Caco-2 (cell line): ENCODE measurements at regions not wholly inside any gene's neighbourhood (a gene's known extent, or its start where the extent isn't known, plus 50 kb on each side); places are given as distances from the start of the nearest gene placed in this dataset.

Experiments used
- BruUV-seq: library from RNA; stranded (reverse); fragments of 400-500 nt; replicated peaks from 2 replicates; lab custom pipeline; 2021; lab: Mats Ljungman, UMichigan
- CTCF ChIA-PET: fragments of 300-600 bp; sonication (Branson Sonifier 250); formaldehyde crosslinking; loops from one replicate; lab custom pipeline; 2022; ENCODE audit warnings: antibody characterized with exemption; lab: Charles Lee
- POLR2A ChIA-PET: fragments of 300-600 bp; sonication (Branson Sonifier 250); formaldehyde crosslinking; loops from one replicate; lab custom pipeline; 2022; ENCODE audit warnings: antibody characterized with exemption; lab: Charles Lee
- DNase-seq, 2 experiments: peaks; one replicate each; pipeline versions ENCODE4 v3.0.0 to v3.0.0-alpha.2; 2020 to 2022
- H3K27me3 ChIP-seq: replicated peaks from 2 replicates; pipeline ENCODE4 v1.6.0; 2011; ENCODE audit warnings: low read length; ENCODE audit not compliant: control insufficient read depth, insufficient read depth
- H3K36me3 ChIP-seq: 2 replicates; pipeline ENCODE4 v1.5.1; 2011; ENCODE audit warnings: low read length; ENCODE audit not compliant: control insufficient read depth, insufficient read depth
- H3K4me1 ChIP-seq: fragments of 250-450 bp; sonication (Bioruptor Pico); 2 replicates; pipeline ENCODE4 v1.5.1; 2020; ENCODE audit warnings: mild to moderate bottlenecking
- H3K4me3 ChIP-seq: 2 replicates; pipeline ENCODE4 v1.5.1; 2011; ENCODE audit warnings: low read depth, mild to moderate bottlenecking, control low read depth, low read length
- H3K9me3 ChIP-seq: fragments of 250-450 bp; sonication (Bioruptor Pico); 2 replicates; pipeline ENCODE4 v1.5.1; 2020; ENCODE audit warnings: mild to moderate bottlenecking, moderate library complexity
- H3K27ac Mint-ChIP-seq: one replicate; pipeline ENCODE4 v1.8.0; 2022; ENCODE audit warnings: mixed read lengths; ENCODE audit not compliant: unreplicated experiment
- H3K27me3 Mint-ChIP-seq: one replicate; pipeline ENCODE4 v1.8.0; 2022; ENCODE audit warnings: mixed read lengths; ENCODE audit not compliant: insufficient read depth, unreplicated experiment
- H3K36me3 Mint-ChIP-seq: one replicate; pipeline ENCODE4 v1.8.0; 2022; ENCODE audit warnings: mild to moderate bottlenecking, mixed read lengths; ENCODE audit not compliant: insufficient read depth, unreplicated experiment
- H3K4me1 Mint-ChIP-seq: one replicate; pipeline ENCODE4 v1.8.0; 2022; ENCODE audit warnings: low read depth, mixed read lengths; ENCODE audit not compliant: unreplicated experiment
- H3K4me3 Mint-ChIP-seq: one replicate; pipeline ENCODE4 v1.8.0; 2022; ENCODE audit warnings: mild to moderate bottlenecking, moderate library complexity, mixed read lengths; ENCODE audit not compliant: unreplicated experiment
- H3K9me3 Mint-ChIP-seq: one replicate; pipeline ENCODE4 v1.8.0; 2022; ENCODE audit warnings: mixed read lengths; ENCODE audit not compliant: unreplicated experiment
- CTCF ChIP-seq, 2 experiments: fragments of 200-600 bp in 1 of 2; IDR thresholded peaks; 1 replicate in 1 of 2; 2 replicates in 1 of 2; pipeline versions ENCODE4 v1.5.1 to v1.8.0; 2011 to 2022; ENCODE audit warnings: antibody characterized with exemption in 1 of 2, control low read depth in 1 of 2, inconsistent platforms in 1 of 2, low read depth in 1 of 2, low read length in 1 of 2, mild to moderate bottlenecking in 1 of 2, moderate library complexity in 1 of 2; ENCODE audit not compliant: insufficient read depth in 1 of 2, severe bottlenecking in 1 of 2, unreplicated experiment in 1 of 2
- intact Hi-C: fragments of 100-400 bp; cut with micrococcal nuclease; formaldehyde crosslinking; loops from one replicate; pipeline ENCODE4 v1.10.0; 2022; ENCODE audit not compliant: unreplicated experiment

GRCh38 chr5:3380689-3381088 lies 214.9 kb upstream of the IRX1 start:
- no peaks in the 10 kb centered on the region for H3K4me1 ChIP-seq
- no peak for TF ChIP-seq CTCF (IDR thresholded peaks at IDR 0.05; ENCODE audit: insufficient read depth in 1 of 2, low read depth in 1 of 2, low read length in 1 of 2, severe bottlenecking in 1 of 2, unreplicated experiment in 1 of 2)
- no peak overlapping the region for H3K4me3 ChIP-seq
- POLR2A ChIA-PET, result no interaction called here
- no peak for DNase-seq
- CTCF ChIA-PET, result no interaction called here
- Mint-ChIP-seq H3K27me3 (no peaks in the 10 kb centered on the region), H3K4me1 (no peaks in the 10 kb centered on the region), H3K27ac (no peak overlapping the region), H3K36me3 (no peaks in the 10 kb centered on the region), H3K4me3 (no peak overlapping the region), H3K9me3 (peaks cover 11% of the 10 kb centered on the region)
- no peaks in the 10 kb centered on the region for H3K27me3 ChIP-seq
- H3K9me3 ChIP-seq, result no peaks in the 10 kb centered on the region
- no peaks in the 10 kb centered on the region for H3K36me3 ChIP-seq
- BruUV-seq, result no TSS peak
- intact Hi-C loops, result no loop called here

- H3K27me3 ChIP-seq, result no peaks in the 10 kb centered on the region
These were observed 217.8 kb upstream of the IRX1 start for GRCh38 chr5:3377831-3378230.

GRCh38 chr5:3377176-3377575 lies 218.5 kb upstream of the IRX1 start:
- ChIA-PET CTCF (no interaction called here), POLR2A (no interaction called here)
- no peaks in the 10 kb centered on the region for H3K4me1 ChIP-seq
- Mint-ChIP-seq H3K27ac (no peak overlapping the region), H3K36me3 (no peaks in the 10 kb centered on the region), H3K4me3 (no peak overlapping the region), H3K9me3 (peaks cover 7% of the 10 kb centered on the region), H3K27me3 (no peaks in the 10 kb centered on the region), H3K4me1 (no peaks in the 10 kb centered on the region)
- no peaks in the 10 kb centered on the region for H3K36me3 ChIP-seq
- peaks cover 8% of the 10 kb centered on the region for H3K9me3 ChIP-seq
- H3K4me3 ChIP-seq, result no peak overlapping the region
- intact Hi-C loops, result no loop called here
- no peak for TF ChIP-seq CTCF (IDR thresholded peaks at IDR 0.05; ENCODE audit: insufficient read depth in 1 of 2, low read depth in 1 of 2, low read length in 1 of 2, severe bottlenecking in 1 of 2, unreplicated experiment in 1 of 2)
- no peak for DNase-seq
- no TSS peak for BruUV-seq
- H3K27me3 ChIP-seq, result no peaks in the 10 kb centered on the region

More at GRCh38 chr5:3377831-3378230, 217.8 kb upstream of the IRX1 start:
- ChIA-PET CTCF (no interaction called here), POLR2A (no interaction called here)
- no peak for DNase-seq
- H3K4me1 ChIP-seq, result no peaks in the 10 kb centered on the region
- Mint-ChIP-seq H3K4me1 (no peaks in the 10 kb centered on the region), H3K27ac (no peak overlapping the region), H3K4me3 (no peak overlapping the region), H3K36me3 (no peaks in the 10 kb centered on the region), H3K27me3 (no peaks in the 10 kb centered on the region), H3K9me3 (peaks cover 7% of the 10 kb centered on the region)
- H3K36me3 ChIP-seq, result no peaks in the 10 kb centered on the region
- intact Hi-C loops, result no loop called here
- no peak overlapping the region for H3K4me3 ChIP-seq
- no peak for TF ChIP-seq CTCF (IDR thresholded peaks at IDR 0.05; ENCODE audit: insufficient read depth in 1 of 2, low read depth in 1 of 2, low read length in 1 of 2, severe bottlenecking in 1 of 2, unreplicated experiment in 1 of 2)
- peaks cover 2% of the 10 kb centered on the region for H3K9me3 ChIP-seq
- no TSS peak for BruUV-seq
